Activated T-cell treated with anti-CD3 and anti-CD28 coated beads, Interleukin-2, amount 50 U/mL, for 4 hours (primary cell): ENCODE measurements at regions not wholly inside any gene's neighbourhood (a gene's known extent, or its start where the extent isn't known, plus 50 kb on each side); places are given as distances from the start of the nearest gene placed in this dataset.

Source experiments
- ATAC-seq, 2 donors: fragments of 200-7000 bp; cut with Tn5 transposase; one replicate each; pipeline ENCODE4 v1.10.0; 2021
- DNase-seq: peaks from one replicate; pipeline ENCODE4 v3.0.0-alpha.2; 2020
- H3K27me3 Mint-ChIP-seq: one replicate; pipeline ENCODE4 v1.8.0; 2021; ENCODE audit warnings: low read depth, mixed read lengths
- H3K36me3 Mint-ChIP-seq: one replicate; pipeline ENCODE4 v1.8.0; 2022; ENCODE audit warnings: mixed read lengths; ENCODE audit not compliant: insufficient read depth
- H3K4me1 Mint-ChIP-seq: one replicate; pipeline ENCODE4 v1.8.0; 2021; ENCODE audit warnings: low read depth, mixed read lengths
- H3K4me3 Mint-ChIP-seq: one replicate; pipeline ENCODE4 v1.8.0; 2021; ENCODE audit warnings: mild to moderate bottlenecking, moderate library complexity, mixed read lengths
- H3K9me3 Mint-ChIP-seq: one replicate; pipeline ENCODE4 v1.8.0; 2021; ENCODE audit warnings: mixed read lengths

DNA sequence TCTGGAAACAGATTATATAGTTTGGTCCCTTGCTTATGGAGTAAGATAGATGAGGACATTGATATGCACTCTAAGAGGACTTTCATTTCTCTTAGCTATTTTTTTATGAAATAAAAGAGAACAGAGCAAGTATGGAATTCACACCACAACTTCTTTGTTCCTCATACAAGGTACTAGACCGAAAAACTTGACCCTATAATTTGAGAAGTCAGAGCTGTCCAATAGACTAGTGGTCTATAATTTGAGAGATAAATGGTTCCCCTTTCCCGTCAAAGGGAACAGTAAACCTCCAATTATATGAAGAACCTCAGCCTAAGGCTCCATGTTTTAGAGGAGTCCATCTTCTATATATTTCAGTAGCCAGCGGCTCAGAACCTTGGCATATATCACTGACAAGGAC is 58.5 kb upstream of the HIF1A start:
- Mint-ChIP-seq H3K27me3 (no peaks in the 10 kb centered on the region), H3K36me3 (no peaks in the 10 kb centered on the region), H3K4me1 (peaks cover 13% of the 10 kb centered on the region), H3K4me3 (no peak overlapping the region), H3K9me3 (no peaks in the 10 kb centered on the region)
- no peak for ATAC-seq
- DNase-seq: no peak

DNA sequence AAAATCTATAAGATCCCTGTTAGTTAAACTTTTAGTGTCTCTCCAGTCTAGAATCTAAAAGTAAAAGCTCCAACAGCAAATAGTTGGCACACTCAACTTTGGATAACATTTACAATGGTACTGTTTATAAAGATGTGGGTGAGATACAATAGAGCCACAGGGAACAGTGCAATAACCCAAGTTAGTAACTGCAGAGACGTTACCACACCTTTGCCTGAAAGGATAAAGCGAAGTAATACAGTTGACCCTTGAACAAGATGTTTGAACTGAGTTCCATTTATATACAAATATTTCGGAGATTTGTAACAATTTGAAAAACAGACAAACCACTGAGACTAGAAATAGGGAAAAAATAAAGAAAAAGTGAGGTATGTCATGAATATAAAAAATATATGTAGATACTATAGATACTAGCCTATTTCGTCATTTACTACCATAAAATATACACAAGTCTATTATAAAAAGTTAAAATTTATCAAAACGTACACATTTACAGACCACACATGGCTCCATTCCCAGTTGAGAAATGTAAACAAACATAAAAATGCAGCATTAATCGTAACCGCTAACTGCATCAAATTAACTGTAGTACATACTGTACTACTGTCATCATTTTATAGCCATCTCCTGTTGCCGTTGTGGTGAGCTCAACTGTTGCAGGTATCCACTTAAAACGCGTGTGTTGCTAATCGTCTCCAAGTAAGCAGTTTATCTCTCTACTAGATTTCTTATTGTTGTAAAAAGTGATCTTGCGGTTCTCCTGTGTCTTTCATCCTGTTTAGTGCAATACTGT is 56.5 kb upstream of the HIF1A start:
- no peaks in the 10 kb centered on the region for H3K27me3 Mint-ChIP-seq
- H3K36me3 Mint-ChIP-seq: no peaks in the 10 kb centered on the region
- DNase-seq (no peak), ATAC-seq (no peak)
- peaks cover 17% of the 10 kb centered on the region for H3K4me1 Mint-ChIP-seq
- H3K9me3 Mint-ChIP-seq: no peaks in the 10 kb centered on the region
- H3K4me3 Mint-ChIP-seq: no peak overlapping the region

DNA sequence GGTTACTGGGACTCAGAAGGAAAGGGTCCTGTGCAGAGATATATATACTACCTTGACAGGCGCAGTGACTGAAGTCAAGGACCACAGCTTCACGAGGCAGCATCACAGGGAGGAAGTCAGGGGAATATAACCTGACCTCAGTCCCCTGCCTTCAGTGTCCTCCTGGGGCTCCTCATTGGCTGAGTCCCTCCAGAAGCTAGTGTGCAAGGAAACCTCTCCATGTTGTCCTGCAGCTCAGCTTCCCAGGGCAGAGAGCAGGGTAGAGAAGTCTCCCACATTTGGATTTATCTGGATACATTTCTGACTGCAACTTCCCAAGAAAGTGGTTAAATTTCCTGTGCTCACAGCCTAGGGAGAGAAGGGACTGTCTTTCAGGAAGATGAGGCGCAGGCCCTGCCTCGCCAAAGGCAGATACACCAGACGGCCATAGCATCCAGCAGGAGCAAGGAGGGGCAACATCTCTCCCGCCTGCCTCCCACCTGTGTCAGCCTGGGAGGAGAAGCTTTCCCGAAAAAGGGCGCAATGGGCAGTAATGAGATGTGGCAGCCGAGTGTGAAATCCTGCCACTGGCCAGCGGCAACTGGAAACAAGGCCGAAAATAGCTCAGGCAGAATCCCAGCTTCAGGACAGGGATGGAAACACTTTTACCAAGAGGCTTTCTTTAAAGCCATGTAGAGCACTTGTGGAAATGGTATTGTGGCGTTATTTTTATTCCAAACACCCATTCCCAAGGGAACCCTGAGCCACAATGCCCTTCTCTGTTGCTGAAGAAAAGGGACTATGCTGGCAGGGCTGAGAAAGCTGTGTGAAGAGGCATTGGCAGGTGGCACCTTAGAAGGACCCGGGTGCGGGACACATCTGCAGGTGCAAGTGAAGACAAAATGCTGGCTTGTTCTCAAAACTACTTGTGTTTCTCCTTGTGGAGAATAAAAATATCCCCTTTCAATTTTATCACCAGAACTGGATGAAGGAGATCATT is 54.9 kb upstream of the HIF1A start:
- Mint-ChIP-seq H3K36me3 (no peaks in the 10 kb centered on the region), H3K4me3 (no peak overlapping the region), H3K27me3 (no peaks in the 10 kb centered on the region), H3K4me1 (peaks cover 23% of the 10 kb centered on the region), H3K9me3 (no peaks in the 10 kb centered on the region)
- no peak for DNase-seq
- no peak for ATAC-seq

DNA sequence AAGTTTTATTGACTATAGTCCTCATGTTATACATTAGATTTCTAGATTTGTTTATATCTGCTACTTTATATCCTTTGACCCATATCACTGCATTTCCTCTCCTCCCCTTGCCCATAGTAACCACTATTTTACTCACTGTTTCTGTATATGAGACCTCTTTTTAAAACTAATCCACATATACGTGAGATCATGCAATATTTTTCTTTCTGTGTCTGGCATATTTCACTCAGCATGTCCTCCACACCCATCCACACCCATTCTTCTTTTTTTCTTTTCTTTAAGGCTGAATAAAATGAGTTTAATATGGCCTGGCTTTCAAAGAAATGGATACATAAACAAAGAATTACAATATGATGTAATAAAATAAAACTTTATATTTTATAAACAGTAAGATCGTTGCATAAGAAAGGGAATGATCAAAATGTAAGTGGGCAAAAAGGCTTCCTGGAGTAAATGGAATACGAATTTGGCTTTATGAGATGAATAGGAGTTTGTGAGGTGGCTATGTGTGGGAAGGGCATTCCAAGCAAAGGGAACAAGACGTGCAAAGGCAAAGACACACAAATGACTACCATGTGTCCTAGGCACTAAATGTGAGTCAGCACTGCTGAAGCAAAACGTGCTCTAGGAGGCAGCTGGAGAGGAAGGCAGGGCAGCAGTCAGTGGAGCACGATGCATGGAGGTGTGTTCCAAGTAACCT is 53.2 kb upstream of the HIF1A start:
- ATAC-seq (no peak), DNase-seq (no peak)
- Mint-ChIP-seq H3K4me1 (peaks cover 14% of the 10 kb centered on the region), H3K4me3 (no peak overlapping the region), H3K27me3 (no peaks in the 10 kb centered on the region), H3K9me3 (no peaks in the 10 kb centered on the region), H3K36me3 (no peaks in the 10 kb centered on the region)

DNA sequence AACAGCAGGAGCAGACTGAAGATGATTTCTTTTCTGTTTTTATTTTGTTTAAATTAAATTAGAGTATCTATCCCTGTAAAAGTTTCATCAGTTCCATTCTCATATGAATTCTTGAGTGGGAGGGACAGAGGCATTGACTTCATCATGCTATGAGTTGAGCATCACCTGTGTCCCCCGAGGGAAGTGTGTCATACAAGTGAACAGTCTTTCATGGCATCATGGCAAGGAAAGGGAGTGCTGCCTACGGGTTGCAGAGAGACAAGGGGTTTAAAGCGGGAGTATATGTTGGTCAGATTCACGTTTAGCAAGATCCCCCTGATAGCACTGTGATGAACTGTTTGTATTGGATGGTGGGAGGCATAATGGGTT is 52.7 kb upstream of the HIF1A start:
- Mint-ChIP-seq H3K36me3 (no peaks in the 10 kb centered on the region), H3K27me3 (no peaks in the 10 kb centered on the region), H3K4me1 (peaks cover 14% of the 10 kb centered on the region), H3K9me3 (no peaks in the 10 kb centered on the region), H3K4me3 (no peak overlapping the region)
- no peak for DNase-seq
- no peak for ATAC-seq

DNA sequence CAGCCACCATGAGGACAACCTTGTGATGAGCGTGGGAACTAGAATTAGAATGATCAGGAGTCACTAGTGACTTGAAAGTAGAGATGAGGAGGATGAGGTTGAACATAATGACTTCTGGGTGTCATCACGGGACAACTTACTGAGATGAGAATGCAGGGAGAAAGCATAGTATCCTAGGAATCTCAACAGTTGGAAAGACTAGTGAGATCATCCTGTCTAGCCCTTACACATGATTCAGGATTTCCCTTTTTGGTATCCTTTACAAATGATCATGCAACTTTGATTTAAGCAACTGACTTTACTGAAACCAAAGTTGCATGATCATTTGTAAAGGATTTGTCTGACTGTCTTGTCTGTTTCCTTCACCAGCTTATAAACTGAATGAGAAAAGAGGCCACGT is 51.8 kb upstream of the HIF1A start:
- Mint-ChIP-seq H3K4me3 (no peak overlapping the region), H3K36me3 (no peaks in the 10 kb centered on the region), H3K27me3 (no peaks in the 10 kb centered on the region), H3K4me1 (peaks cover 17% of the 10 kb centered on the region), H3K9me3 (no peaks in the 10 kb centered on the region)
- ATAC-seq: no peak
- DNase-seq: no peak

DNA sequence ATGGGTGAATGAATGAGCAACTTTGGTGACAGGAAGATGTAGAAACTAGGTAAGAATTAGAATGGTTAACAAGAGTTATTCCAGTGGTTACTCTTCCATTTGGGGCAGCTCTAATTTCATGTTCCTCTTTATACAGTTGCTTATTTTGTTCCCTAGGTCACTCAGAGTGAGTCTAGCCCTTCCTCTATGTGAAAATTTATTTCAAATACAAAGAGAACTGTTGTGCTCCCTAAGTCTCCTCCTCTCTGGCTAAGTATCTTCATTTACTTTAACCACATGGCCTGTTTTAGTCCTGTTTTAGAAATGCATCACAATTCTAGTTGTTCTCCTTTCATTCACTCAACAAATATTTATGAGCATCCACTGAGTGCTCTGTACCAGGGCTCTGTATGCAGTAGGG is 51.1 kb upstream of the HIF1A start:
- Mint-ChIP-seq H3K36me3 (no peaks in the 10 kb centered on the region), H3K27me3 (no peaks in the 10 kb centered on the region), H3K4me1 (peaks cover 22% of the 10 kb centered on the region), H3K9me3 (no peaks in the 10 kb centered on the region), H3K4me3 (no peak overlapping the region)
- ATAC-seq (no peak), DNase-seq (no peak)

DNA sequence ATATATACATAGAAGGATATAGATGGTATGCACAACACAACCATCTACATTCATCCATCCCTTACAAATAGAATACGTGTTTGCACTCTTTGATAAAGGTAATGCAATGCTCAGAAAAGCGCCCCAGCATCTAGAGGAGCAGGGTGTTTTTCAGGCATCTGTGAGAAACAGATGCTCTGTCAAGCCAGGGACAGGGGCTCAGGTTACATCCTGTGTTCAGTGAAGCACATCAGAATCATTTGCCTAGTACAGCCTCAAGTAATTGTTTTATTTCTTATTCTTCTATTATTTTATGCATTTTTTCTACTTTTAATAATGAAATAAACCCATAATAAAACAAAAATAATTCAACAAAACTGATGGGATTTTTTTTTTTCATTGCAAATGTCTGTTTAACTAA is 50.5 kb upstream of the HIF1A start:
- ATAC-seq: no peak
- no peak for DNase-seq
- H3K36me3 Mint-ChIP-seq: no peaks in the 10 kb centered on the region
- H3K4me1 Mint-ChIP-seq: peaks cover 27% of the 10 kb centered on the region
- no peaks in the 10 kb centered on the region for H3K9me3 Mint-ChIP-seq
- H3K27me3 Mint-ChIP-seq: no peaks in the 10 kb centered on the region
- no peak overlapping the region for H3K4me3 Mint-ChIP-seq

DNA sequence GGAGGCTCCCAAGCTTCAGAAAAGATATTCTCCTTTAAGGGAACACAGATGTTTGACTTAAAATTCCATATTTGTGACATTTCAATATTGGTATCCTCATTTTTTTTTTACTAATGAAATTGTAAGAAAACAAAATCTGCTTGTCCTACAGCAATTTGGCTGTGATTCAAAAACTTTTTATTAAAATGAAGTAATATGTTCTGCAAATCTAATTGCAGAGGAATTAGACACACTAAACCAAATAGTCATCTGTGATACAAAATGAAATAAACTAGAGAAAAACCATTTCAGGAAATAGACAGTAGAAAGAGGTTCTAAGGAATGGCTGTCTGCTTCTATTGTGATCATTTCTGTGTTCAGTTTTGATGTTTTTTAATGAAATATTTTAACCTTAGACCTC is 50.1 kb upstream of the HIF1A start:
- H3K36me3 Mint-ChIP-seq: no peaks in the 10 kb centered on the region
- H3K9me3 Mint-ChIP-seq: no peaks in the 10 kb centered on the region
- no peak overlapping the region for H3K4me3 Mint-ChIP-seq
- ATAC-seq: no peak
- H3K4me1 Mint-ChIP-seq: peaks cover 27% of the 10 kb centered on the region
- DNase-seq: no peak
- no peaks in the 10 kb centered on the region for H3K27me3 Mint-ChIP-seq
